Right ventricle myocardium inferior (tissue), 1 donor: ENCODE measurements at regions not wholly inside any gene's neighbourhood (a gene's known extent, or its start where the extent isn't known, plus 50 kb on each side); places are given as distances from the start of the nearest gene placed in this dataset.

Source experiments
- ATAC-seq: fragments of 200-7000 bp; cut with Tn5 transposase; one replicate; pipeline ENCODE4 v1.9.1; 2020; ENCODE audit warnings: mild to moderate bottlenecking, moderate library complexity
- DNase-seq: peaks from one replicate; pipeline ENCODE4 v3.0.0; 2021; ENCODE audit errors: missing footprints
- intact Hi-C: fragments of 100-400 bp; cut with DNase I; formaldehyde crosslinking; loops from one replicate; pipeline ENCODE4 v1.11.0; 2022
- donor health status: DM: no; HTN: yes; CAD: no; lungs with severe emphysema.

GRCh38 chr15:25189551-25189950 lies 234.8 kb downstream of the SNRPN start:
- no peak for ATAC-seq
- DNase-seq, result no peak

GRCh38 chr15:25192651-25193050 lies 237.9 kb downstream of the SNRPN start:
- DNase-seq (no peak), ATAC-seq (no peak)
- intact Hi-C loops, result no loop called here

More at GRCh38 chr15:25189551-25189950, 234.8 kb downstream of the SNRPN start:
- intact Hi-C loops, result no loop called here

DNA sequence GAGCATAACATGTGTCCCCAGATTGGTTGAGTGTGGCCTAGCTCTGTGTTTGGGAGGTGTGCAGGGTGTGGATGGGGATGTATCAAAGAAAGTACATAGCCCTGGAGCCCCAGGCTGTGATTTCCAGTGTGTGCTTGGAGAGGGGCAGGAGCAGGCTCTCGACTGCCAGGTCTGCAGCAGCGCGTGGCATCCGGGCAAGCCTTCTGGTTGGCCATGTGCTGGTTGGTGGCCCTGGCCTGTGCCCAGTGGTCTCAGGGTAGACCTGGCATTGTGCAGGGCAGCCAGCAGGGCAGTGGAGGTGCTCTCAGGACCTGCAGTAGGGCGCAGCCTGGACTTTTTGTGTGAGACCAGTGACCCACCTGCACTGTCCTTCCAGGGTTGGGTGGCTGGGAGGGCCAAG lies 231.5 kb downstream of the UBE3A start:
- intact Hi-C loops, result no loop called here
- ATAC-seq (no peak), DNase-seq (no peak)

GRCh38 chr15:25208735-25209134 lies 230.1 kb downstream of the UBE3A start:
- no peak for DNase-seq
- intact Hi-C loops, result no loop called here
- no peak for ATAC-seq

- no peak for DNase-seq
- intact Hi-C loops, result no loop called here
- ATAC-seq, result no peak
Measured at GRCh38 chr15:25220834-25221233, 218.0 kb downstream of the UBE3A start.

DNA sequence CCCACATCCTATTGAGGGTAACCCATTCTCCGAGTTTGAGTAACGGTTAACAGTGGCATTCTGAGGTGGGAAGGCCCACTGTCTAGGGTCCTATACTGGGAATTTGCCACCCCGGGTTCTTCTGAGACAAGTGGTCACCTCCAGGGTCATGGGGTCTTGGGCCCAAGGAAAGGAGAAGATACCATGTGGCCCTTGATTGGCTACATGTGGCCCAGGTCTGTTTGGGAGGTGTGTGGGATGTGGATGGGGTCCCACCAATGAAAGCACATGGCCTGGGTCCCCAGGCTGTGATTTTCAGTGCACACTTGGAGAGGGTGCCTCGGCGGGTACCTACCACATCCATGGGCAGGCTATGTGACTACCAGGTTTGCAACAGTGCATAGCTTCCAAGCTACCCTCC lies 214.4 kb downstream of the UBE3A start:
- ATAC-seq, result no peak
- no peak for DNase-seq
- intact Hi-C loops, result no loop called here

DNA sequence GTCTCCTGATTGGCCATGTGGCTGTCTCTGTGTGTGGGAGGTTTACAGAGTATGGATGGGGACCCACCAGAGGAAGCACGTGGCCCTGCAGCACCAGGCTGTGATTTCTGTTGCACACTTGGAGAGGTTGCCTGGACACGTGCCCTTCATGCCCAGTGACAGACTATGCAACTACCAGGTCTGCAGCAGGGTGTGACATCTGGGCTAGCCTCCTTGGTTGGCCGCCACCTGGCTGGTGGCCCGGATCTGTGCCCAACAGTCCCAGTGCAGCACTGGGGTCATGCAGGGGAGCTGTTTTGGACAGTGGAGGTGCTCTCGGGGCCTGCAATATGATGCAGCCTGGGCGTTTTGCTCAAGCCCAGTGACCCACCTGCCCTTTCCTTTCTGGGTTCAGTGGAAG lies 212.5 kb downstream of the UBE3A start:
- intact Hi-C loops, result no loop called here
- no peak for DNase-seq
- peak; percentile 80 for ATAC-seq

- ATAC-seq (no peak), DNase-seq (no peak)
- intact Hi-C loops, result no loop called here
Measured at GRCh38 chr15:25228261-25228660, 210.6 kb downstream of the UBE3A start.

DNA sequence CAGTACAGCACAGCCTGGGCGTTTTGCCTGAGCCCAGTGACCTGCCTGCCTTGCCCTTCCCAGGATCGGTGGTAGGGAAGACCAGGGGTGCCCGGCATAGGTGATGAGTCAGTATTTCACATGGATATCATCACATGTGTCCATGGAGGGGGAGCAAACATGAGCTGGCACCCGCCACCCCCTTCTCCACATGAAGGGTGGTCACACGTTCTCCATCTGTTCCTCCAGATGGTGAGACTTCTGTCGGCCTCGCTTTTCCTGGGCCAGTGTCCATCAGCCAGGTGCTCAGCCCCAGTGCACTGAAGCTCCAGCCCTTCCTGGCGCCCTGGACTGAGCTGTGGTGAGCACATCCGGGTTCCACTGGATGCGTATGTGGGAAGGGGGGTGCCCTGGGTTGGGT lies 208.4 kb downstream of the UBE3A start:
- intact Hi-C loops, result no loop called here
- ATAC-seq, result no peak

DNA sequence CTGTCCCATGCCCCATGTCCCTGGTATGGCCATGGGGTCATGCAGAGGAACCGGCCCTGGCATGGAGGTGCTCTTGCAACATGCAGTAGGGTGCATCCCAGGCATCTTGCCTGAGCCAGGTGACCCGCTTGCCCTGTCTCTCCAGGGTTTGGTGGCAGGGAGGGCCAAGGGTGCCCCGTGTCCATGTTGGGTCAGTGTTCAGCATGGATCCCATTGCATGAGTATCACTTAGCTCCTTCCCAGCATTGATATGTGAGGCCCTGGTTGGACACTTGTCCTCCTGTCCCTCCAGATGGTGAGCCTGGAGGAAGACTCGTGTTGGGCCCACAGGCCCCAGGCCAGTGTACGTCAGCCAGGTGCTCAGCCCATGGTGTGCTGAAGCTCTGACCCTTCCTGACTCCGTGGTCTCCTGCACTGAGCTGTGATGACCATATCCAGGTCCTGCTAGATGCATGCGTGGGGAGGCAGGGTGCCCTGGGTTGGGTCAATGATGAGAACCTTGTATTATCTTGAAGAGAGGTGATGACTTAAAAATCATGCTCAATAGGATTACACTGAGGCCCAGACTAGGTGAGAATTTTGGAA lies 205.0 kb downstream of the UBE3A start:
- ATAC-seq, result no peak
- intact Hi-C loops, result no loop called here
- peak; percentile 32 for DNase-seq

More for the DNA sequence above, 208.4 kb downstream of the UBE3A start:
- no peak for DNase-seq

DNA sequence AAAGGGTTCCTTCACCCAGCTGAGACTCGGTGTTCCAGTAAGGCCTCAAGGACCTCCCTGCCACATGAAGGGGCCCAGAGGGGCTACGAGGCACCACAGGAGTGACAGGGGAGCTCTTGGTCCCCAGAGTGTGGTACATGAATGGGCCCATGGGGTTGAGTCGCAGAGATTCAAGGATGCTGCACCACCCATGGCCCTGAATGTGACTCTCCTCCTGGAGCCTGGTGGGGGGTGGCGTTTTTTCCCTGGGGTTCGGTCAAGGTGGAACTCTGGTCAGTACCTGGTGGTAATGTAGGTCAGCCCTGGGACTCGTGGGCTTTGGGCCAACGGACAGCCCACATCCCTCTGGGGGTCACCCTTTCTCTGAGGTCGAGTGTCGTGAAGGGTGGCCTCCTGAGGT lies 204.0 kb downstream of the UBE3A start:
- intact Hi-C loops, result no loop called here
- ATAC-seq, result no peak

GRCh38 chr15:25235391-25235790 lies 203.4 kb downstream of the UBE3A start:
- peak; percentile 50 for DNase-seq
- ATAC-seq, result no peak
- intact Hi-C loops, result no loop called here

More for the DNA sequence above, 204.0 kb downstream of the UBE3A start:
- no peak for DNase-seq

DNA sequence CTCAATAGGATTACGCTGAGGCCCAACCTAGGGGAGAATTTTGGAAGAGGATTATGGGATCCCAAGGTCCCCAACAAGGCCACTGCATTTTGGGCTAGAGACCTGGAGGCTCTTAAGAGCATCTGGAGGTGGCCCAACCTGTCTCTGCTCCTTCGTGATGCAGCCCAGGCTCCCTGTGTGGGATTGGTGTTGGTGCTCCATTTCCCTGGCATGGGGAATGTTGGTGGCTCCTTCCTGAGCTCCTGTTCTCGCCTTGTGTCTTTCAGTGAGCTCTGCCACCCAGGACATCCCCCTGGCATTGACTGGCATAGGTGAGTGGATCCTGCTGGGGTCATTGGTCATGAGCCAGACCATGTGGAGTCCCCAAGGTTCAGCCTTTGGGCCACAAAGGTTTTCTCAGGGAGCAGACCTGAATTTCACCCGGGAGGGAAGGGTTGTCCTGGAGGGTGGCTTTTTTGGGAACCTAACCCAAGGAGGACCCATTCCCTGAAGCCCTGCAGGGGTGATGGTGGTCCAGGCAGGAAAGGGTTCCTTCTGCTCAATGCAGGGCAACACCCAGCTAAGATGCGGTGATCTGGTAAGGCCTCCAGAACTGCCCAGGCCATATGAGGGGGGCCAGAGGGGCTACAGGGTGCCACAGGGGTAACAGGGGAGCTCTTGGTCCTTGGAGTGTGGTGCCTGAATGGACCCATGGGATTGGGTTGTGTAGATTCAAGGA lies 202.5 kb downstream of the UBE3A start:
- ATAC-seq (no peak), DNase-seq (peak; percentile 30)
- intact Hi-C loops, result no loop called here

DNA sequence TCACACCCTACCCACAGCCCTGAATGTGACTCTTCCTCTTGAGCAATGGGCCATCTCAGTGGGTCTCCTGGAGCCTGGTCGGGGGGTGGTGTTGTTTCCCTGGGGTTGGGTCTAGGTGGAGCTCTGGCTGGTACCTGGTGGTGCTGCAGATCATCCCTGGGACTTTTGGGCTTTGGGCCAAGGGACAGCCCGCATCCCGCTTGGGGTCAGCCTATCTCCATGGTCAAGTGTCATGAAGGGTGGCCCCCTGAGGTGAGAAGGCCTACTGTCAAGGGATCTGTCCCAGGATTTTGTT lies 202.0 kb downstream of the UBE3A start:
- ATAC-seq (no peak), DNase-seq (no peak)
- intact Hi-C loops, result no loop called here

GRCh38 chr15:25237291-25237978 lies 201.4 kb downstream of the UBE3A start:
- intact Hi-C loops, result no loop called here
- no peak for ATAC-seq
- DNase-seq, result peak; percentile 37

- no peak for ATAC-seq
- intact Hi-C loops, result no loop called here
Measured at GRCh38 chr15:25238126-25238525, 200.7 kb downstream of the UBE3A start.

DNA sequence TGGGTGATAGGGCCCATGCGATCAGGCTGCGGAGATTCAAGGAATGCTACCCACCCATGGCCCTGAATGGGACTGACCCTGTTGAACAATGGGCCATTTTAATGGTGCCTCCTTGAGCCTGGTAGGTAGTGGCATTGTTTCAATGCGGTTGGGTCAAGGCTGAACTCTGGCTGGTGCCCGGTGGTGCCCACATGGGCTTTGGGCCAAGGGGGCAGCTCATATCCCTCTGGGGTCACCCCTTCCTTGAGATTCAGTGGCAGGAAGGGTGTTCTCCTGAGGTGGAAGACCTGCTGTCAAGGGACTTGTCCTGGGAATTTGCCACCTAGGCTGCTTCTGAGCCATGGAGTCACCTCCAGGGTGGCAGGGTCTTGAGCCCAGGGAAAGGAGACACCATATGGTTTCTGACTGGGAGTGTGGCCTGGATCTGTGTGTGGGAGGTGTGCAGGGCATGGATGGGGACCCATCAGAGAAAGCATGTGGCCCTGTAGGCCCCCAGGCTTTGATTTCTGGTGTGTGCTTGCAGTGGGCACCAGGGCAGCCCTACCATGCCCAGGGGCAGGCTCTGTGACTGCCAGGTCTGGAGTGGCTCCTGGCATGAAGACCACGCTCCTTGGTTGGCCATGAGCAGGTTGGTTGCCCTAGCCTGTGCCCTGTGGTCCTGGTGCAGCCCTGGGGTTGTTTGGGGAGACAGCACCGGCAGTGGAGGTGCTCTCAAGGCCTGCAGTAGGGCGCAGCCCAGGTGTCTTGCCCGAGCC lies 199.9 kb downstream of the UBE3A start:
- intact Hi-C loops, result no loop called here
- ATAC-seq, result no peak
- peak; percentile 21 for DNase-seq

More at GRCh38 chr15:25238126-25238525, 200.7 kb downstream of the UBE3A start:
- no peak for DNase-seq

DNA sequence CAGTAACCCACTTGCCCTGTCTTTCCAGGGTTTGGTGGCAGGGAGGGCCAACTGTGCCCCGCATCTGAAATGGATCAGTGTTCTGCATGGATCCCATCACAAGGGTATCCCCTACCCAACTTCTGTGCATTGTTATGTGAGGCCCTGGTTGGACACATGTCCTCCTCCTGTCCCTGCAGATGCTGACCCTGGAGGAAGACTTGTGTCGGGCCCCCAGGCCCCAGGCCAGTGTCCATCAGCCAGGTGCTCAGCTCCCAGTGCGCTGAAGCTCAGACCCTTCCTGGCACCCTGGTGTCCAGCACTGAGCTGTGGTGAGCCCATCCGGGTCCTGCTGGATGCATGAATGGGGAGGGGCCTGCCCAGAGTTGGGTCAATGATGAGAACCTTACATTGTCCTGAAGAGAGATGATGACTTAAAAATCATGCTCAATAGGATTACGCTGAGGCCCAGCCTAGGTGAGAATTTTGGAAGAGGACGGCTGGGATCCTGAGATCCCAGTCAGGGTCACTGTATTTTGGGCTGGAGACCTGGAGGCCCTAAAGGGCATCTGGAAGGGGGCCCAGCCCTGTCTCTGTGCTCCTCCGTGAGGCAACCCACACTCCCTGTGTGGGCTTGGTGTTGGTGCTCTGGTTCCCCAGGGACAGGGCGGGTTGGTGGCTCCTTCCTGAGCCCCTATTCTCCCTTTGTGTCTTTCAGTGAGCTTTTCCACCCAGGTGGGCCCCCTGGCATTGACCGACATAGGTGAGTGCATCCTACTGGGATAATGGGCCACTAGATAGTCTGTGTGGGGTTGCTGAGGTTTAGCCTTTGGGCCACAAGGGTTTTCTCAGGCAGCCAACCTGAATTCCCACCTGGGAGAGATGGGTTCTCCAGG lies 199.1 kb downstream of the UBE3A start:
- intact Hi-C loops, result no loop called here
- ATAC-seq, result no peak

More for the DNA sequence above, 199.1 kb downstream of the UBE3A start:
- DNase-seq, result no peak
